HG02678 (cell line): ENCODE measurements at regions not wholly inside any gene's neighbourhood (a gene's known extent, or its start where the extent isn't known, plus 50 kb on each side); places are given as distances from the start of the nearest gene placed in this dataset.

ENCODE experiments used
- ATAC-seq: cut with Tn5 transposase; IDR thresholded peaks from one replicate; pipeline ENCODE4 v1.9.1; 2021; ENCODE audit warnings: mild to moderate bottlenecking, moderate library complexity; ENCODE audit not compliant: unreplicated experiment

GRCh38 chr10:64062793-64063192 lies 541.6 kb downstream of the REEP3 start:
- no peak for ATAC-seq

- ATAC-seq = no peak
These were observed 545.9 kb downstream of the REEP3 start for GRCh38 chr10:64067009-64067606.

GRCh38 chr10:64067859-64068258 lies 546.7 kb downstream of the REEP3 start:
- no peak for ATAC-seq

- no peak for ATAC-seq
These were observed 549.0 kb downstream of the REEP3 start for GRCh38 chr10:64070241-64070640.

GRCh38 chr10:64071218-64071617 lies 550.0 kb downstream of the REEP3 start:
- ATAC-seq = no peak

- no peak for ATAC-seq
These were observed 554.4 kb downstream of the REEP3 start for GRCh38 chr10:64075604-64076003.

GRCh38 chr10:64076322-64076940 lies 555.2 kb downstream of the REEP3 start:
- no peak for ATAC-seq

- ATAC-seq = no peak
These were observed 558.1 kb downstream of the REEP3 start for GRCh38 chr10:64079341-64079740.

GRCh38 chr10:64080071-64080470 lies 558.9 kb downstream of the REEP3 start:
- no peak for ATAC-seq

GRCh38 chr10:64081947-64082482 lies 560.8 kb downstream of the REEP3 start:
- ATAC-seq = no peak

- no peak for ATAC-seq
These were observed 565.0 kb downstream of the REEP3 start for GRCh38 chr10:64086083-64086767.

- no peak for ATAC-seq
These were observed 568.4 kb downstream of the REEP3 start for GRCh38 chr10:64089648-64090047.

GRCh38 chr10:64090865-64091264 lies 569.7 kb downstream of the REEP3 start:
- no peak for ATAC-seq

- ATAC-seq = no peak
These were observed 570.7 kb downstream of the REEP3 start for GRCh38 chr10:64091897-64092296.

- no peak for ATAC-seq
These were observed 572.1 kb downstream of the REEP3 start for GRCh38 chr10:64093304-64093703.

- no peak for ATAC-seq
These were observed 572.8 kb downstream of the REEP3 start for GRCh38 chr10:64093946-64094535.

- ATAC-seq = no peak
These were observed 575.7 kb downstream of the REEP3 start for GRCh38 chr10:64096941-64097340.

- no peak for ATAC-seq
These were observed 576.4 kb downstream of the REEP3 start for GRCh38 chr10:64097391-64098122.

- ATAC-seq = no peak
These were observed 577.8 kb downstream of the REEP3 start for GRCh38 chr10:64098994-64099393.

GRCh38 chr10:64101606-64102263 lies 580.5 kb downstream of the REEP3 start:
- ATAC-seq = no peak

GRCh38 chr10:64102264-64102633 lies 581.0 kb downstream of the REEP3 start:
- no peak for ATAC-seq
